BE2C (cell line): ENCODE measurements at regions not wholly inside any gene's neighbourhood (a gene's known extent, or its start where the extent isn't known, plus 50 kb on each side); places are given as distances from the start of the nearest gene placed in this dataset.

Source experiments
- DNase-seq: peaks from one replicate; pipeline ENCODE4 v3.0.0-alpha.2; 2020
- H3K27me3 ChIP-seq: fragments of 250-450 bp; sonication (Bioruptor Pico); 2 replicates; pipeline ENCODE4 v1.5.1; 2020; ENCODE audit warnings: mild to moderate bottlenecking
- H3K36me3 ChIP-seq: fragments of 250-450 bp; sonication (Bioruptor Pico); 2 replicates; pipeline ENCODE4 v1.5.1; 2020; ENCODE audit warnings: mild to moderate bottlenecking
- H3K4me1 ChIP-seq: fragments of 250-450 bp; sonication (Bioruptor Pico); 2 replicates; pipeline ENCODE4 v1.5.1; 2020
- H3K4me3 ChIP-seq: 2 replicates; pipeline ENCODE4 v1.5.1; 2011; ENCODE audit warnings: low read depth, low read length
- H3K9me3 ChIP-seq: fragments of 250-450 bp; sonication (Bioruptor Pico); 2 replicates; pipeline ENCODE4 v1.5.1; 2020
- CTCF ChIP-seq: IDR thresholded peaks from 2 replicates; pipeline ENCODE4 v1.5.1; 2012; ENCODE audit warnings: mild to moderate bottlenecking, low read depth, low read length

DNA sequence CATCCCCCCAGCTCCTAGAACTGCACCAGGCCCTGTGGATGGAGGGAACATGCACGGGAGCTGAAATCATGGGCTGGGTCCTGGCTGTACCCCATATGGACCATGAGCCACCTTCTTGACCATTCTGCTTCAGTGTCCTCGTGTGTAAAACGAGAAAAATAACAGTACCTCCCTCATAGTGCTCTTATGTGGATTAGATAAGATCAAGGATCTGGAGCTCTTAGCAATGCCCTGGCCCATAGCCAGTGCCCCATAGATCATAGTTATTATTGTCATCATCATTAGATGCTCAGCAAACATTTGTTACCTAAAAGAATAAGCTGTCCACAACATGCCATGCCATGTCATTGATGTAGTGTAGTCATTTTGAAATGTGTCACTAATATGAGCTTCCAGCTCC, 71.3 kb downstream of the SYNE3 start:
- no peak for TF ChIP-seq CTCF
- Histone ChIP-seq H3K9me3 (no peaks in the 10 kb centered on the region), H3K4me1 (peaks cover 27% of the 10 kb centered on the region), H3K4me3 (no peak overlapping the region), H3K36me3 (no peaks in the 10 kb centered on the region), H3K27me3 (no peaks in the 10 kb centered on the region)
- DNase-seq, result no peak

GRCh38 chr14:95444132-95445129, 72.0 kb downstream of the SYNE3 start:
- H3K4me3 ChIP-seq, result no peak overlapping the region
- no peaks in the 10 kb centered on the region for H3K36me3 ChIP-seq
- peaks cover 28% of the 10 kb centered on the region for H3K4me1 ChIP-seq
- H3K27me3 ChIP-seq, result no peaks in the 10 kb centered on the region
- no peaks in the 10 kb centered on the region for H3K9me3 ChIP-seq
- DNase-seq, result no peak
- TF ChIP-seq CTCF, result no peak

- Histone ChIP-seq H3K36me3 (no peaks in the 10 kb centered on the region), H3K4me1 (peaks cover 28% of the 10 kb centered on the region), H3K9me3 (no peaks in the 10 kb centered on the region), H3K27me3 (no peaks in the 10 kb centered on the region), H3K4me3 (no peak overlapping the region)
- peak; percentile 98 for TF ChIP-seq CTCF
- DNase-seq, result peak; percentile 91
These were observed 73.8 kb downstream of the SYNE3 start for GRCh38 chr14:95442633-95443021.

- Histone ChIP-seq H3K9me3 (no peaks in the 10 kb centered on the region), H3K4me3 (no peak overlapping the region), H3K27me3 (no peaks in the 10 kb centered on the region), H3K4me1 (peaks cover 28% of the 10 kb centered on the region), H3K36me3 (no peaks in the 10 kb centered on the region)
- DNase-seq, result no peak
- no peak for TF ChIP-seq CTCF
These were observed 74.3 kb downstream of the SYNE3 start for GRCh38 chr14:95442016-95442632.

- Histone ChIP-seq H3K36me3 (no peaks in the 10 kb centered on the region), H3K27me3 (no peaks in the 10 kb centered on the region), H3K9me3 (no peaks in the 10 kb centered on the region), H3K4me1 (peaks cover 28% of the 10 kb centered on the region), H3K4me3 (no peak overlapping the region)
- no peak for TF ChIP-seq CTCF
- no peak for DNase-seq
These were observed 75.5 kb downstream of the SYNE3 start for GRCh38 chr14:95440951-95441350.

DNA sequence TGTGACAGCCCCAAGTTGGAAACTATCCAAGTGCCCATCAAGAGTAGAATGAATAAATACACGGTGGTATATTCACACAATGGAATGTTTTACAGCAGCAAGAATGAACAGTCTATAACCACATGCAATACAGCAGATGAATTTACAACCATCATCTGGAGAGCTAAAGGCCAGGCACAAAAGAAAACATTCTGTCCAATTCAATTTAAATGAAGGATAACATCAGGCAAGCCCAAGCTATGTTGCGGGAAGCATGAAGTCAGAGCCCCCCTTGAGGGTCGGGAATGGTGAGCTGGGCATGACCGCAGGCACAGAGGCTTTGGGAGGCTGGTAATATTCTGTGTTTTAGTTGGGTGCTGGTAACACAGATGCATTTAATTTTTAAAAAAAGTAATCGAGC, 76.0 kb downstream of the SYNE3 start:
- no peak for TF ChIP-seq CTCF
- Histone ChIP-seq H3K36me3 (no peaks in the 10 kb centered on the region), H3K27me3 (no peaks in the 10 kb centered on the region), H3K9me3 (no peaks in the 10 kb centered on the region), H3K4me3 (no peak overlapping the region), H3K4me1 (peaks cover 28% of the 10 kb centered on the region)
- no peak for DNase-seq
